NCI-H1436 (cell line): ENCODE measurements at regions not wholly inside any gene's neighbourhood (a gene's known extent, or its start where the extent isn't known, plus 50 kb on each side); places are given as distances from the start of the nearest gene placed in this dataset.
"Not testable (repeated sequence)": the region's sequence is repeated elsewhere in the genome, so short reads cannot be mapped to it uniquely, and the experiment has no call there.

Experiments
- DNase-seq: peaks from one replicate; lab custom pipeline; 2025; lab: John Stamatoyannopoulos, UW

DNA sequence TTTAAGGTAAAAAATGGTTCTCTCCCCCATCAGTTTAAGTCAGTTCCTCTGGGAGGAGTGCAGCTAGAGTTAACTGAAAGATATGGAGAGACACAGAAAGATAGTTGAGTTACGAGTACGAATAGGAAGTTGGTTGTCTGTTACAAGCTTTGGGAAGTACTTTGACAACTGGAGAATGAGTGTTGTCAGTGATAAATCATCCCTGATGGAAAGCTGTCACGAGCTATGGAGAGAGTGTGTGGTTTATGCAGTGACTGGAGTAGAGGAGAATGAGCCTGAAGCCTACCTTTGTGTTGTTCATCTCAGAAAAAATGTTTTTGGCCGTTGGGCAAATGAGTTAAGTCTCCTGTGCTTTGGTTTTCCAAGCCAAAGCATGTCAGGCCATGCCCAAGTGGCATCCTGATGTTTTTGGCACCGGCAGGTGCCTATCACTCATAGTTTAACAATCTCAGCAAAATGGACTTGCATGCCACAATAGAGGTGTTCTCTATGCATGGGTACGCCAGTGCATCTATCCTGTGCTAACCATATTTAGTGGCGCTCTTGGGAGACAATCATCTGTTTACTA lies 350.2 kb downstream of the IRS2 start:
- no peak for DNase-seq

DNA sequence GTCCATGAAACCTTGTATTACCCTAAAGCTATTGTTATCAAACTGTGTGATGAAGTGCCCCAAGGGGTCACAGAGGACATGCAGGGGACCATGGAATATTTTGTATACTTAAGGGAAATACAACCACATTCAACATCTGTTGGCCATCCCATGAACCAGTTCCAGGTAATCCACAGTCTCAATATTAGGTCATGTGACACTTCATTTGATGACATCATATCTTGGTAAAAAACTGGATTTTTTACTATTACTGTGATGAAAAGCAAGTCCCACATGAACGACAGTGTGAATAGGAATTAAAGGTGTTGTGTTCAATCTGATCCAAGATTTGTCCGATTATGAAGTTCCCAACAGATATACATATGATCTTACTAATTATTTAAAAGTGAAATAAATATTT lies 355.2 kb downstream of the IRS2 start:
- DNase-seq = no peak

DNA sequence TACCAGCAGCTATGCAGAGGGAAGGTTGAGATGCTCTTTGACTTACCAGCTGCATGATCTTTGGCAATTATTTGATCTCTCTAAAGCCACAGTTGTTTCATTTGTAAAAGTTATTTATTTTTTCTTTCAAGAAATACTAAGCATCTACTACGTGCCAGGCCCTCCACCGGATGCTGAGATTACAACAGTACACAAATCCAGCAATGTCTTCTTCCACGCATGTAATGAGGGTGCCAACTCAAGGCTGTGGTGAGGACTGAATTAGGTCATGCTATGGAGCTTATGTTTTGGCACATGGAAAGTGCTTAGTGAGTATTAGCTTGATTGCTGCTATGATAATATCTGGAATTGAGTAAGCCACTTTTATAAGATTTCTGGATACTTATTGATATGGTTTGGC lies 358.2 kb downstream of the IRS2 start:
- DNase-seq = no peak

DNA sequence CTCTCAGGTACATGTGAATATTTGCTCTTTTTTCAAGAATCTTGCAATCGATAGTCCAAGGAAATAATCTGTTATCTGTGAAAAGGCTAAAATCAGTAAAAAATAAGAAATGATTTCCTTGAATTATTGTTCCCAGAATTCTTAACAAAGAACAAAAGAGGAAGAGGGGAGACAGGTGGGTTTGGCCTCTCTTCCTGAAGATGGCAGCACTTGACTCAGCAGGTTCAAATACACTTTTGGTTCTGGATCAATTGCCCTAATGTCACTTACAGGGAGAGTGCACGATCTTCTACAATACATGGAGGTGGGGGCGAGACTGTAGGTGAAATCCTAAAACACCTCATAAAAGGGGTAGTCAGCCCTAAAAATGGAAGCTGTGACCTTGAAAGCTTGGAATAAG lies 358.7 kb downstream of the IRS2 start:
- DNase-seq = no peak

DNA sequence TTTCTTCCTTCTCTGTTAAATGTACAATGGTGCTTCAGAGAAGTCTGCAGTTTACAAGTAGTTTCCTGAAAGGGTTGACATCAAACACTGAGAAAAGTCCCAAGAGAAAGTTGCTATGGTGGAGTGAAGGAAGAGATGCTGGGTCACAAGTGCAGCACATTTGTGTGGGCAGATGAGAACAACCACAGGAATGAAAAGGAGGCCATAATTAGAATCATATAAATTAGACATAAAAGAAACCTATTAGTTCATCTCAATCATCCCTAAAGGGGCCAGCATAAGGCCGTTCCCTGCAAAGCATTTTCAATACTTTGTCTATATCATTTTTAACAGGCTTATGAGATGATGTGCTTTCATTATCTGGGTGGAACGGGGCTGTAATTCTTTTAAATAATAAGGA lies 359.2 kb downstream of the IRS2 start:
- DNase-seq = no peak

DNA sequence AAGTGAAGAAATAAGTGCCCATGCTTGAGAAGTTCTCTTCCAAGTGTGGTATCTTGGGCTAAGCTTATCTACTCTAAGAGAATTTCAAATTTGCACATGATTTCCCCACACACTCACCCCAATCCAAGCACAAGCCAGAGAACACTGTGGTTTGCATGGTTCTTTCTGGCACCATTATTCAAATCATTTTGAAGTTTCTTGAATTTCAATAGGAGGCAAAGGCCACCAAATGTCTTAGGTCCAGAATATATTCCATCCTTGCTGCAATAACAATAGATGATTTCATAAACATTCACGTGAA lies 359.7 kb downstream of the IRS2 start:
- DNase-seq = no peak

DNA sequence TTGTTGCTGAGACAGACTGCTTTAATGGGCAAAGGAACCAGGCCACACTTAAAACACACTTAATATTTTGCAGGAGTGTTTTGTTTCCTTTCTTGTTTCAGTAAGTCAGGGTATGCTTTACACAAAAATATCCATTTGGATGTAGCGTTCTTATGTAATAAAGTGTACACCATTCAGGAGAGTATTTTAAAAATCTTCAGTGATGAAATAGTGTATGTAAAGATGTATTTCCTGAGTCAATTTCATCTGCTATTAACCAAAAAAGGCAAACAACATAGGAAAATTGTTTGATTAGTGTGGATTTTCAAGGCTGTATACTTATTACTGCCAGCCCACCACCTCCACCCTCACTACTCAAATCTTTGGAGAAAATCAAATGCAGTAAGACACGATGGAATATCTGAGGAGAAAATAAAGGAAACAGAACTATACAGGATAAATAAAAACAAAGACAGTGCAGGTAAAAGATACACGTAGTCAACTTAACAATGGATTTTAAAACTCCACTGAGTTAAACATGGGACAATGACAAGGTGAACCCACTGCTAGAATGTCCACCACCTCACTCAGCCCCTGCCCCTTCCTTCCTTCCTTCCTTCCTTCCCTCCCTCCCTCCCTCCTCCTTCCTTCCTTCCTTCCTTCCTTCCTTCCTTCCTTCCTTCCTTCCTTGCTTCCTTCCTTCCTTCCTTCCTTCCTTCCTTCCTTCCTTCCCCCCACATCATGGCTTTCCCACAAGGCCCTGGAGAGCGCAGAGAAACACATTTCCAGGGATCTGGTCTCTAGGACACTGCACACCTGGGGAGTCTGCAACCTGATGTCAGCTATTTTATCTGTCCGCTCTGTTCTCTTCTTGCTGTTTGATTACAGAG lies 360.3 kb downstream of the IRS2 start:
- no peak for DNase-seq

DNA sequence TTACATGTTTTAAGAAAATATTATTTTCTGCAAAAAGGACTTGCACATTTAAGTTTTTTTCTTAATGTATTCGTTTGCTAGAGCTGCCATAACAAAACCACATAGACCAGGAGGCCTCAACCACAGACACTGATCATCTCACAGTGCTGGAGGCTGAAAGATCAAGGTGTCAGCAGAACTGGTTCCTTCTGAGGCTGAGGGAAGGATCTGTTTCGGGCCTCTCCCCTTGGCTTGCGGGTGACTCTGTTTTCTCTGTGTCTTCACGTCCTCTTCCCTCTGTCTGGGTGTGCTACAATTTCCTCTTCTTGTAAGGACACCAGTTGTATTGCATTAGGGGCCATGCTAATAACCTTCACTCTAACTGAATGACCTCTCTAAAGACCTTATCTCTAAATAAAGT lies 364.2 kb downstream of the IRS2 start:
- no peak for DNase-seq

DNA sequence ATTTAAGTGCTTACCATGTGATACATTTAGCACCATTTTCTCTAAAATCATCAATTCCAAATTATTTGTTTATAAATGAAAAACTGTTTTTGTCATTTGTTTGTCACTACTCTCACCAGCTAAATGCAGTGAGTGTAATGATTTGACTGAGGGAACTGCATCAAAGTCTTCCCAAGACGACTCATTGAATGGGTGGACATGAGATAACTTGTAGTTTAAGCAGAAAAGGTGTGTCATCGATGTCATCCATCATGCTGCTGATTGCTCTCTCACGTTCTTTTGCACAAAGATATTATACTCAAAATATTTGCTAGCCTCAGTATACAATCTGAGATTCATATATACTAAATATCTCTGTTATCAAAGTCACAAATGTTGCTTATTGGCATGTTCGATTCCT lies 366.5 kb downstream of the IRS2 start:
- DNase-seq = no peak

DNA sequence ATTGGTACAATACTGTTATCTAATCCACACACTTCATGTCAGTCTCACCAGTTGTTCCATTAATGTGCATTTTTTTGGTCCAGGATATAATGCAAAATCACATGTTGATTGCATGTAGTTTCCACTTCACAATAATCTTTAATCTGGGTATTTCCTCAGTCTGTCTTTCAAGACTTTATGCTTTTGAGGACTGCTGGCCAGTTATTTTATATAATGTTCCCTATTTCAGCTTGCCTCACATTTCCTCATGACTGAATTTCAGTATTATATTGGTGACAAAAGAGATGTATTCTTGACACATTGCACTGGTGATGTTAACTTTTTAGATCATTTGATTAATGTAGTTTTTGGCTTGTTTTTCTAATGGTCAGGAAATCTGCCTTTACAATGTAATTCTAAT lies 368.3 kb downstream of the IRS2 start:
- no peak for DNase-seq

DNA sequence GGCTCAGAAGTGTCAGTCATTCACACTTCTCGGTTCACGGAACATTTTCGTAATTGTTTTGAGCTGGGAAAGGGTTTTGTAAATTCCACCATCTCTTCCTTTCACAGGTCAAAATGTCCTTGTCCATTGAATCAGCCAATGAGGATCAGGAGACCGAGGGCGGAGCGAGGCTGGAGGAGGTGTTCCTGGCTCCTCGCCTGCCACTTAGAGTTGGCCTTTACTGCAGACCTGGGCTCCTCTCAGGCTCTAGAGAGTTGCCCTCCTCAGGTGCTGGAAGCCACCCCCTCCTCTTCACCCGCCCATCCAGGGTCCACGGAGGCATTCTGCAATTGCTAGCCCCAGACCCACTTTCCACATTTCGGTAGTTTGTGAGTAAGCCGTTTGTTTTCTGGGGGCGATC lies 370.4 kb downstream of the IRS2 start:
- DNase-seq = no peak

DNA sequence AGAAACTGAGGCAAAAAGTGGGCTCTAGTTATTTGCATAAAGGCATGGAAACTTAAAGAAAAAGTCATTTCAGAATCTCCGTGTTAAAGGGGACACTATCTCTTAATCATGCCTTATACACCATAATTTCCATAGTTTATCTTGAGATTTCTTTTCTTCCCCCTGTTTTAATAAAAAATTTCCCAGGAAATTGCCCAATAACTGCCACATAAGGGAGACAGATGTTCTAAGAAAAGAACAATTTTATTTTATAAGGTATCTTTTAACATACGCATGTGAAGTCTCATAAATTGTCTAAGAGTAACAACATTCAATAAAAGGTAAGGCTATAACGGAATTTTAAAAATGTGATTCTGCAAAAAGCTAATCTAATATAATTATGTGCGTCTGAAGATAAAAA lies 371.3 kb downstream of the IRS2 start:
- DNase-seq = no peak

DNA sequence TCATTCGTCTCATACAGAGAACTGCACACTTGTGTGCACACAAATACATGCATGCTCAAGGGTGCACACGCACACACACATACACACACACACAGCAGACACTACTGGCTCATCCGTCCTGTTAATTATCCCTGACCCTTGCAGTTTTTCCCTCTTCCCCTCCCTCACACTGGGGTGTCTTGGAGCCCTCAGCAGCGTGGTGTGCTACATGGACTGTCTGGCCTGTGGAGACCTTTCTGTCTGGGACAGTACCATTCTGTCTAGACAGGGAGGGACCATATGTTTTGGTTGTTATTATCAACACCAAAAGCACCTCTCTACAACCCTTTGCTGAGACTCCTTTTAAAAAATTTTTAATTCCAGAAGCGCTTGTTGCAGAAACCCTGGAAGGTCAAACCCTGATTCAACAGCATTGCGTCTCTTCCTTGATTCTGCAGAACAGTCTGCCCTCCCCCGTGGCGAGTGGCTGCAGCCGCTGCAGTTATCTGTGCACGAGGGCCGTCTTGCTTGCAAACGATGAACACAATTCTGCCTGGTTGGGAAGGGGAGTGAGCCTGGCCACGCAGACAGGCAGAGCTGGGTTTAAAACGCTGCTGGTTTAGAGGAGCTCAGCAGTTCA lies 374.0 kb downstream of the IRS2 start:
- peak; percentile 25 for DNase-seq

DNA sequence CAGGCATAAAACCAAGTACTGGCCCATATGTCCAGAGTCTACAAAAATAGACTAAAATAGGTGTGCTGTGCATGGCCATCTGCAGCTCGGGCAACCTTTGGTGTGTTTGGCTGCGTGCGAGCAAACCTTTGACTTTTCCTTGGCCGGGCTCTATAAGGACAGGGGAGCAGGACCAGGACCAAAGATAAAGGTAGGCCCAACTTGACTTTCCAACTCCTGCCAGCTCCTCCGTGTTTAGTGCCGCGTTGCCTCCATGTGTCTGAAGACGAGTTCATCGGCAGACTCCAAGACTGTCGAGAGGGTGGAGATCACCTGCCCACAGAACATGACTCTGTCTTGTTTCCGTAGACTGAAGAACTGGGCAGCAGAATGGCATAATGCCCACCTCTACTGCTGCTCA lies 375.5 kb downstream of the IRS2 start:
- no peak for DNase-seq

DNA sequence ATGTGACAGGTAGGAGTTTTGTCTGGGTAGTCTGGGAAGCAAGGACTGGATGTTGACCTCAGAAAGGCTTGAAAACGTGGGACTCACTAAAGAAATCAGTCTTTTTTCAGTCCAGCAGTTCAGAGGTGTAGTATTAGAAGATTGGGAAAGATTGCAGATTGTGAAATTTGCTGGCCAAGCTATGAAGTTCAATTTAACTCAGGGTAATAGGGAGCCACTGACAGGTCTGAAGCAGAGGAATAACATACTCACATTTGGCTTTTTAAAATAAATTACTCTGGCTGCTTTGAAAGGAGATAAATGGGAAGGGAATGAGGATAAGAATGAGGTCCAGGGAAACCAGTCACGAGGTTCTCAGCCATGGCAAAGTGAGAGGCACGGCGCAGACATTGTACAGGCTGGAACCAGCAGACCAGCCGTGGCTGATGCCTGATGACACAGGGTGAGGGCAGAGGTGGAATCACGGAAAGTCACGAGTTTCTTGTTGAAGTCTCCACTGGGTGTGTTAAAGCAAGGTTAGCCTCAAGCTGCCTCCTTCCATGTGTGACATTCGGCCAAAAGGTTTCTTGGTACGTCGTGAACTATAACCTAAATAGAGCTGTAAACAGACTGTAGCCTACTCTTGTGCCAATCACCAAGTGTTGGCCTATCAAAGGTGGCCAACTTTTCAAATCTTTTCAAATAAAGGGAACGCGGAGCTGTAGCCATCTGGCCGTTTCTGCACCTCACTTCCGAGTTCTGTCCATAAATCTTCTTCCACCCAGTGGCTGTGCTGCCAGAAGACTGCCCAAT lies 377.6 kb downstream of the IRS2 start:
- no peak for DNase-seq

DNA sequence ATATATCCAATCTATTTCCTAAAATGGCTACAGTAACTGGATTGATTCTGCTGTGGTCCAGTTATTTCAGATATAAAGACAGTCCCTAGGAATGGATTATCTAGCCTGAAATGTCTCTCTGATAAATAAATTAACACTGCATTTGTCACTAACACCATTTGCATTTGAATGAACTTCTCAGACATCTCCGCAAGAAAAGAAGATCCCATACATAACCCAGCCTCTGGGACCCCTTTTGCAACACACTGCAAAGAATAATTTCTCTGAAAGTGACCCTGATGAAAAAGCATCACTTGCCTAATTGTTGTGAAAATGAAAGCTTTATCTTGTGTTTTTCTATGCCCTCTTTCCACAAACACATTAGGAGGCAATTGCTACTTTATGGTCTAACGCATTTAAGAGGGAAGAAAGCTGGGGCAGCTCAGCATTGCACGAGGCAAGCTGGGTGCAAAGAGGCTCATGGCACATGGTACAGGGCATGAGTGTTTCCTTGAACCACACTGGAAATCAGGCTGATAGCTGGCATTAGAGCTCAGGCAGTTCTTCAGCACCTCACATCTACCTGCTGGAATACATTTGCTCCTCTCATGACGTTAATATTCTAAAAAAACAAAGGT lies 379.9 kb downstream of the IRS2 start:
- no peak for DNase-seq

DNA sequence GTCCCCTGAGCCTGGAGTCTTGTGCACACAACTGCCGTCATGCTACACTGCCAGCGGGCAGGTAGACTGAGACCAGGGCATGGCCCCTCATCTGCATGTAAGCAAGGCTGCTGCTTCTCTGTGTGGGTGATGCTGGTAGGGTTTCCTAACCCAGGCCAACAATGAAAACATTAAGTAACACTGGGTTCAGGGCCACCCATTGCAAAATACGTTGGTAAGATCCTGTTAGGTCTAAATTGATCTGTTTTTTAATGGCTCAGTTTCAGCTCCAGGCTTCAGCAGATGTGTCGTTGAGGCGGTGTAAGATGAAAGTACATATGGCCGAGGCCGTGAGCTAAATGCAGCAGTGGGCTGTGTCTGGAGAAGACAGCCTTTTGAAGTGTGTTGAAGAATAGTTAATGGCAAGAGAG lies 383.4 kb downstream of the IRS2 start:
- DNase-seq = no peak

DNA sequence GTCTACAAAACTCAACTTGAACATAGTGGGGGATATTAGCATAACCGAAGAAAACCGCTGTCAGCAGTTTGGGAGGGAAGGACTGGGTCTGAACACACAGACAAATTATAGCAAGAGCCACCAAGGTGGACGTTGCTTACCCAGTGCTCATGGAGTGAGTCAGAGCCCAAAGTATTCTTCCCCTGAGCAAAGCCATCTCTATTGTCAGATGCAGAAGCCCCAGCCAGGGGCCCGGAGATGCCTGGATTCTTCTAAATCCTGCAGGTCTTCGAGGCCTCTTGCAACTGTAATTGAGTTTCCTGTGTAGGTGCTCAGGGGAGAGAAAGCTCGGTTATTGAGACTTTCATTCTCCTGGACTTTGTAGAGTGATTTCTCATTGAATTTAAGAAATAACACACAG lies 384.5 kb downstream of the IRS2 start:
- no peak for DNase-seq

DNA sequence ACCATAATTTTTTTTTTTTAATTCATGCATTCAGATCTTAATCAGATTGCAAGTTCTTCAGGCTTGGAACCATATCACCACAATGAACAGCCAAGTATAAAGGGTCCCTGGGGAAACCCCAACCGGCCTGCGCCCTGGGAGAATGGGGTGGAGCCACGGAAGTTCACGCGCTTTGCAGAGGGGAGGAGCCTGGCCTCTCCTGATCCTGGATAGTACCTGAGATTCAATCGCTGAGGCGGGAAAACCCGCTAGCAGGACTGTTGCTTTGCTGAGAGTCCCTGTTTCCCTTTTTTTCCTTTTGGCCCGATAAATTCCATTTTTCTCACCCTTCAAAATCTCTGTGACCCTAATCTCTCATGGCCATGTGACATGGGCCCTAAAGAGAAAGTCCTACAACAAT lies 385.1 kb downstream of the IRS2 start:
- no peak for DNase-seq

DNA sequence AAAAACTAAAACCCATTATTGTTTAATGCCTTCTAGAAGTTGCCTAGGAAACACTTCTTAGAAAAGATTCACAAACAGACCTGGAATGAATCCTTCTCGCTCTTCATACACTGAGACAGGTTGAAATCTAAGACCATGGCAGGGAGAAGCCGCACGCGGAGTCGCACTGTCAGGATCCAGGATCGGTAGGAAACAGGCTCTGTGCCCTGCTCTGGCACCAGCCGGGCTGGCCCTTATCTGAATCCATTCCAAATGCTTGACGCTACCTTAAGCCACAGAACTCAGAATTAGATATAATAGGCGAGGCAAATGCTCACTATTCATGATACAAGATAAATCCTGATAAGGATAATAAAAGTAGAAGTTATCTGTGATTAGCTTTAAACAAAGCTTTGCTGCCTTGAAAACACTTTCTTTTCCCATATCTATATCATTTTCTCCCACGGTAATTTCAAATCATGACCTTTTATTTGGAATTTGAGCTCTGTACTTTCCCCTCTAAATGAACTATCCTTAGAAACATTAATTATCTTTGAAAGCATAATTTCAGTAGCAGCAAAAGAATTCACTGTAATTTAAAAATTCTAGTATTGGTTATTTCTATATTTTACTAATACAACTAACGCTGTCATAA lies 385.6 kb downstream of the IRS2 start:
- no peak for DNase-seq

DNA sequence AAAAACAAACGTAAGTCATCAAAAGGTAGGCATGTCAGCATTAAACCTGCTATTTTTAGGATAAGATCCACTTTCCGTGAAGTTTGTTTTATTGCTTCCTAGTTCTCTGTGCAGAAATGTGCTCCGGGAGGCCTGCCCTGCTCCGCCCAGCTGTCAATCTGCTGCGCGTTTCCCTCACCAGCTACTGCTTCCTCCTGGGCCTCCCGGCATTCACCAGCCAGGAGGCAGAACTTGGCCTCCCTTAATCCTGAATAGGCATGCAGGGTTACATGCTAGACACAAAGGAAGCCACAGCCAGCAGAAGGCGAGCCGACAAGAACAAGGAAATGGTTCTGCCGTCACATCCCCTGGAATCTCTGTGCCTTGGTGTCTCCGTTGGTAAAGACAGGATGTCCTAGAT lies 386.2 kb downstream of the IRS2 start:
- no peak for DNase-seq

DNA sequence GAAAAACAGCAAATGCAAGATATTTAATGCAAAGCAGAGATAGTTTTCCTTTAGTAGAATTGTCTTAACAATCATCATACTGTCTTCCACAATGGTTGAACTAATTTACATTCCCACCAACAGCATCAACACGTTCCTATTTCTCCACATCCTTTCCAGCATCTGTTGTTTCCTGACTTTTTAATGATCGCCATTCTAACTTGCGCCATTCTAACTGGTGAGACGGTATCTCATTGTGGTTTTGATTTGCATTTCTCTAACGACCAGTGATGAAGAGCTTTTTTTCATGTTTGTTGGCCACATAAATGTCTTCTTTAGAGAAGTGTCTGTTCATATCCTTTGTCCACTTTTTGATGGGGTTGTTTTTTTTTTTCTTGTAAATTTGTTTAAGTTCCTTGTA lies 388.3 kb downstream of the IRS2 start:
- not testable (repeated sequence) for DNase-seq
